ENCODE measurements at regions not wholly inside any gene's neighbourhood (a gene's known extent, or its start where the extent isn't known, plus 50 kb on each side); places are given as distances from the start of the nearest gene placed in this dataset.

DNA sequence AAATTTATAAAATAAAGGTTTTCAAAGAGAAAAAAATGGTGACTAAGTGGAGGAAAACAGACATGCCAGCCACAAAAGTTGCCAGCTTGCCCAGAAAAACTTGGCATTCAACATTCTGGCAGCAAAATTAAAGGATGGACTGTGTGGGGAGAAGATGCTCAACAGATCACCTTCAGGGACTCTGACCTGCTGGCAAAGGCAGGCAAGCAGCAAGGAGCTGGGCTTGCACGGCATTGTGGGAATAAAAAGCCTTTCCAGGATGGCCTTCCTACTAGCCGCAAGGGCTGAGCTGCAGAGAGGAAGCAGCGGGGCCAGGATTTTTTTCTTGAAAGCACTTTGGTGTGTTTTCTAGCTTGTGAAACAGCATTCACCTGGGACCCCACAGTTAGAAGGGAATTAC is 101.9 kb upstream of the CACNA2D3 start:
- DNase-seq, result no peak

GRCh38 chr3:54014067-54014466 is 108.3 kb upstream of the CACNA2D3 start:
- DNase-seq, result no peak

DNA sequence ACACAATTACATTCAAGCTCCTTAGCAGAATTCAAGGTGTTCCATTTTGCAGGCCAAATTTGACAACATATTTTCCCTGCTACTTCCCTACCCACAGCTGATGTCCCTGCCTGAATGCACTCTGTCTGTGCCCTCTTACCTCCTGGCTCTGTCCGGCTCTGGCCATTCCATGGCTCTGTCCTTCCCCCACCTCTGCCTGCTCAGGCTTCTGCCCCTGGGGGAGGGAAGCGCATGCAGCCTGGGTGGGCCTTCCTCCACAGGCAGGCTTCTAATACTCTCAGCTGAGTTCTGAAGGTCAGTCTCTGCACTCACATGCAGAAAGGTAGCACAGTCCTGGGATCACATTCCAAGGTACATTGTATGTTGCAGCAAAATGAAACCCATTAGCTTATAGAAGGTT is 113.6 kb upstream of the CACNA2D3 start:
- no peak for DNase-seq

DNA sequence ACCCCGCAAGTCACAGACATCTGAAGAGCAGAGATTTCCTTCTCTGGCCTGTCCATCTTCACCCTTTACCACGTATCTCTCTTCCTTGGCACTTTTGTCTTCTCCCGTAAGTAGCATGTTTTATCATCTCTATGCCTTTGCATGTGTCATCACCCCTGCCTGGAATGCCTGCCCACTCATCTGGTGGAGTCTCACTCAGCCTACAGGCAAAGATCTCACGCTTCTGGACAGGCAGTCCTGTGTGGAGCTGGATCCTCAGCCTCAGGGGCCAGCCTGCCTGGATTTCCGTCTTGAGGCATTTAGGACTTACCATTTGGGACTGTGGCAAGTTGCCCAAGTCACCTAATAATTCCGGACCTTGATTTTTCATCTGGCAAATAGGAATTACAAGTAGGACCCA is 114.3 kb upstream of the CACNA2D3 start:
- DNase-seq, result no peak

GRCh38 chr3:54004335-54004734 is 112.7 kb upstream of the SELENOK start:
- no peak for DNase-seq

- no peak for DNase-seq
Measured at GRCh38 chr3:54003136-54003535, 111.5 kb upstream of the SELENOK start.

DNA sequence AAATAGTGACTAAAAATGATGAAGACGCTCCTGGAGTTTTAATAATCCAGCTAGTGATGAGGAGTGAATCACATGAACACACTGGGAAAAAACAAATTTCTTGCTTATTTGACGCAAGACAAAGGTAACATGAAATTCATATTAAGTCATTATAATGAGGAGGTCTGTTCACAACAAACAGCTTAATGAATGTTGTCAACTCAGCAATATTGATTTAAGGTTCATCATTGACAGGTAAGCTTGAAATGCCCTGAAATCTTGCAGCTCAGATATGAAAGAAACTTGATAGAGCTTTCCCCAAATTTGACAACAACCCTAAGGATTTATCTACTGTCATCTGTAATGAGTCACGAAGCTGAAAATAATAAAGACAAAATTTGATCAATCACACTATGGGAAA is 108.1 kb upstream of the SELENOK start:
- DNase-seq, result no peak

DNA sequence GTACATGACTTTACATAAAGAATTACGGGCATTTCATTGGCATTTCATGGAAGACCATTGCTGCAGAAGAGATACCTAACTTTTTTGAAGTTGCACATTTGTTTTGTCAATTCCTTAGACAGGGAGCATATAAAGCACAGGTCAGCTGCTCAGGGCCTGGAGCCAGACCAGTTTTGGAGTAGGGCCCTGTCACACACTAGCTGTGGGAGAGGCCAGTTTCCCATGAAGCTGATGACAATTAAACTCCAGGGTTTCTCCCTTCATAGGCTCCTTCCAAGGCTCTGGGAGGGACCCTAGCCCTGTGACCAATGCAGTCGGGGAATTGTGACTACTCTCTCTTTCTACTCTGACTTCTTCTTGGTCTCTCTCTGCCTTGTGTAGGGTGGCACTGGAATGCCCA is 107.3 kb upstream of the SELENOK start:
- DNase-seq, result no peak

DNA sequence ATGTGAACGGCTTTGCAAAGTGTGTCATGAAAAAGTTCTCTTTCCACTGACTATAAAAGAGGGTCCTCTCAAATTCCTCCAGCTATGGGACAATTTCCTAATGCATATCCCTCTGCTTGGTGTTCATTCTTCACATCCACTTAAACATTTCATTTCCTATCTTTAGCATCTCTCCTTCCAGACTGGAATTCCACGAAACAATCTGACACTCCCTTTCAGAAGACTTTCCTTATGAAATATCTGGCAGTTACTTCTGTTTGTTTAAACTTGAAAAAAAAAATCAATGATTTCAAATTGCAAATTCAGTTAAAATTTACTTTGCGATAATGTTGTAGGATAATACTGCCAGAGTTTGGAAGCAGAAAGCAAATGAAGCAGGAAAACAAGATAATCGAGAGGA is 105.8 kb upstream of the SELENOK start:
- no peak for DNase-seq

- DNase-seq, result no peak
Measured at GRCh38 chr3:53996141-53996874, 104.6 kb upstream of the SELENOK start.

- no peak for DNase-seq
Measured at GRCh38 chr3:53994986-53995603, 103.4 kb upstream of the SELENOK start.

DNA sequence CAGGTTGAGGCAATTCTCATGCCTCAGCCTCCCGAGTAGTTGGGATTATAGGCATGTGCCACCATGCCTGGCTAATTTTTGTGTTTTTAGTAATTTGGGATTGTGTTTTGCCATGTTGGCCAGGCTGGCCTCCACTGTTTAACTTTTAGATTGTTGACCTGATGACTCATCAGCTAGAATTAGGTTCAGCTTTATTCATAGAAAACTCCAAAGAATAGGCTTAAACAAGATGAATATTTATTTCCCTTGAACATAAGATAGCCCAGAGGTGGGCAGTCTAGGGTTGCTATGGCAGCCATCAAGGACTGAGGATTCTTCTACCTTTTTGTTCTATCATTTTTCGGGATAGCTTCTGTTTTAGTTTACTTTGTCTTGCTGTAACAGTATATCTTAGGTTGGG is 99.6 kb upstream of the SELENOK start:
- DNase-seq, result no peak

GRCh38 chr3:53989946-53990345 is 98.3 kb upstream of the SELENOK start:
- DNase-seq, result no peak

GRCh38 chr3:53989451-53989850 is 97.8 kb upstream of the SELENOK start:
- no peak for DNase-seq

- DNase-seq, result no peak
Measured at GRCh38 chr3:53978386-53978785, 86.7 kb upstream of the SELENOK start.

DNA sequence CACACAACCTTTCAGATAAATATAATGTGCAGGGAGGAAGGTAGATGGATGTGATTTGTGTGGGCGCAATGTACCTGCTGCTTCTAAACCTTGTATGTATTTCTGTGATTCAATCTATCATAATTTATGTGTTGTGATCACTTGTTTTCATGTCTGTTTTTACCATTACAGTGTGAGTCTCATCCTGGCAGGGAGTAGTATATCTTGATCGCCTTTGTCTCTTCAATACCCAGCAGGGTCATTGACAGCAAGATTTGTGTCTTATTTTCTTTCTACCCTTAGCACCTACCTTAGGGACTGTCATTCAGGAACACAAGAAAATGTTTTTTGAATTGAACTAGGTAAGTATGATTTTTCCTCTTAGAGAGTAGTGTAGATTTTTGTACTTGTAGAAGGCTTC is 83.7 kb upstream of the SELENOK start:
- no peak for DNase-seq

DNA sequence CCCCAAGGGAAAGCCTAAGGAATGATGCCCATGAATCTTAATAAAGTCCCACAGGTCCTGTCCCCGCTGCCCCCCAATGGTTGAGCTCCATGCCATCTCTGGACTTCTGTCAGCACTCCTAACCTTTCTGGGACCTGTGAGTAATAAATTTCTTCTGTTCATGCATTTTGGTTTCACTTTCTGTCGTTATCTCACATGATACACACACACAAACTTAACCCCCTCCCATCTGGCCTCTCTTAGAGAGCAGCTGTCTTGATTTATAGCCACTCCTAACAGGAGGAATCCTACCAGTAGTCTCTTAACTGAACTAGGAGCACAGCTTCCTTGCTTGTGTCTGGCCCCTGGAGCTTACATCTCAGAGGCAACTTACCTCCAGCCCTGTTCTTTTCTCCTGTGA is 82.7 kb upstream of the SELENOK start:
- no peak for DNase-seq

GRCh38 chr3:53973905-53974304 is 82.2 kb upstream of the SELENOK start:
- DNase-seq, result no peak

- DNase-seq, result no peak
Measured at GRCh38 chr3:53970661-53971060, 79.0 kb upstream of the SELENOK start.

- DNase-seq, result no peak
Measured at GRCh38 chr3:53969086-53969485, 77.4 kb upstream of the SELENOK start.

DNA sequence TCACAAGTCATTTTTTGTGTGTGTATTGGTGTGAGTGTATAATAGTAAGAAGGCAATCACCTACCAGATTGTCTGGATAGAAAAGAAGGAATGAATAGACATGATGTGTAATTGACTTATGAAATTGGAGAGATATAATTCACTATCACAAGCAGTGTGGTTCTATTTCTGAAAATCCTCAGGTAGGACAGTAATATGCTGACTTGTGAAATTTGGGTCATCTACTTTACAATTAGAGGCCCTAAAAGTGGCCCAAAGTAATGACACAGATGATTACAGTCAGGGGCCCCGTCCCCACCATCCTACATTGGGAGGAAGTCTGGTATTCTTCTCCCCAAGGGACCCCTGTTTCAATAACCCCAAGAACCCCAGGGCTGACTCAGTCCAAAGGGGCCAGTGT is 73.6 kb upstream of the SELENOK start:
- no peak for DNase-seq

- no peak for DNase-seq
Measured at GRCh38 chr3:53957831-53958230, 66.2 kb upstream of the SELENOK start.

DNA sequence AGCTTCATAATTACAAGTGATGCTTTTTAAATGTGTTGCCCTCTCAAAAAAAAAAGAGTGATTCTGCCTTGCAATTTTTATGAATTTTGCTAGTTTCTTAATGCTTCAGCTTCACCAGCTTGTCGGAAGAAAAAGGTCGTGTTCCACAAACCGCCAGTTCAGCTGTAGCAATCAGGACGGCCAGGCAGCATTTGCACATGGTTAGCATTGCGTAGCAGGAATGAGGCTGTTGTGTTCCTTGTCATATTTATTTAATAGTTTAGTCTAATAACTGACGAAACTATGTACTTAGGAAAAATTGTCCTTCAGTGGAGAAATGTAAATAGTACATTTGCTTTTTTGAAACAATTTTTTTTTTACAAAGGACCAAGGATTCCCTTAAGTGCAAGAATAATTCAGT is 64.9 kb upstream of the SELENOK start:
- no peak for DNase-seq

- DNase-seq, result no peak
Measured at GRCh38 chr3:53949541-53949940, 57.9 kb upstream of the SELENOK start.

DNA sequence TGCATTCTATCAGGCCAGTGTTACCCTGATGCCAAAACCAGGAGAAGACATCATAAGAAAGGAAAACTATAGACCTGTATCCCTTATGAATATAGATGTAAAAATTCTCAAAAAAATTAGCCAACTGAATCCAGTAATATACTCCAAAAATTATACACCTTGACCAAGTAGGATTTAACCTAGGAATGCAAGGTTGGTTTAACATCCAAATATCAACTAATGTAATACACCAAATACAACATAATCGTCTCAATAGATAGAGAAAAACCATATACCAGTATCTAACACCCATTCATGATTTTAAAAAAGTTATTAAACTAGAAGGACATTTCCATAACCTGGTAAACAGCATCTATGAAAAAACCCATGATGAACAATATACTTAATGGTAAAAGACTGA is 56.5 kb upstream of the SELENOK start:
- no peak for DNase-seq
